Activated CD4-positive, alpha-beta T cell treated with anti-CD3 and anti-CD28 coated beads for 48 hours (primary cell): ENCODE measurements at regions not wholly inside any gene's neighbourhood (a gene's known extent, or its start where the extent isn't known, plus 50 kb on each side); places are given as distances from the start of the nearest gene placed in this dataset.
"Not testable (repeated sequence)": the region's sequence is repeated elsewhere in the genome, so short reads cannot be mapped to it uniquely, and the experiment has no call there.

Source experiments
- DNase-seq: peaks from one replicate; pipeline ENCODE4 v3.0.0-alpha.2; 2020

- no peak for DNase-seq
These were observed 160.1 kb upstream of the PKN2 start for GRCh38 chr1:88523854-88524528.

- DNase-seq, result no peak
These were observed 157.6 kb upstream of the PKN2 start for GRCh38 chr1:88526456-88526855.

GRCh38 chr1:88528792-88529191 lies 155.3 kb upstream of the PKN2 start:
- DNase-seq, result no peak

GRCh38 chr1:88529581-88529980 lies 154.5 kb upstream of the PKN2 start:
- DNase-seq, result no peak

- DNase-seq, result no peak
These were observed 153.8 kb upstream of the PKN2 start for GRCh38 chr1:88530246-88530645.

- DNase-seq, result no peak
These were observed 146.3 kb upstream of the PKN2 start for GRCh38 chr1:88537787-88538186.

GRCh38 chr1:88538222-88538899 lies 145.7 kb upstream of the PKN2 start:
- DNase-seq, result no peak

- DNase-seq, result no peak
These were observed 143.8 kb upstream of the PKN2 start for GRCh38 chr1:88540255-88540654.

- no peak for DNase-seq
These were observed 142.5 kb upstream of the PKN2 start for GRCh38 chr1:88541596-88541995.

GRCh38 chr1:88544195-88544594 lies 139.9 kb upstream of the PKN2 start:
- no peak for DNase-seq

GRCh38 chr1:88549536-88549935 lies 134.5 kb upstream of the PKN2 start:
- no peak for DNase-seq

GRCh38 chr1:88552226-88552625 lies 131.8 kb upstream of the PKN2 start:
- no peak for DNase-seq

- no peak for DNase-seq
These were observed 127.1 kb upstream of the PKN2 start for GRCh38 chr1:88557014-88557413.

GRCh38 chr1:88560621-88561020 lies 123.5 kb upstream of the PKN2 start:
- no peak for DNase-seq

- no peak for DNase-seq
These were observed 121.1 kb upstream of the PKN2 start for GRCh38 chr1:88562991-88563390.

- DNase-seq, result no peak
These were observed 117.3 kb upstream of the PKN2 start for GRCh38 chr1:88566615-88567387.

GRCh38 chr1:88571506-88571905 lies 112.6 kb upstream of the PKN2 start:
- DNase-seq, result no peak

GRCh38 chr1:88579598-88579997 lies 104.5 kb upstream of the PKN2 start:
- DNase-seq, result no peak

- DNase-seq, result no peak
These were observed 102.4 kb upstream of the PKN2 start for GRCh38 chr1:88581703-88582102.

GRCh38 chr1:88593358-88593757 lies 90.7 kb upstream of the PKN2 start:
- no peak for DNase-seq

GRCh38 chr1:88595355-88596002 lies 88.6 kb upstream of the PKN2 start:
- DNase-seq, result no peak

- not testable (repeated sequence) for DNase-seq
These were observed 86.1 kb upstream of the PKN2 start for GRCh38 chr1:88597973-88598372.

GRCh38 chr1:88608139-88608943 lies 75.7 kb upstream of the PKN2 start:
- DNase-seq, result no peak
